ENCODE measurements at regions not wholly inside any gene's neighbourhood (a gene's known extent, or its start where the extent isn't known, plus 50 kb on each side); places are given as distances from the start of the nearest gene placed in this dataset.

DNA sequence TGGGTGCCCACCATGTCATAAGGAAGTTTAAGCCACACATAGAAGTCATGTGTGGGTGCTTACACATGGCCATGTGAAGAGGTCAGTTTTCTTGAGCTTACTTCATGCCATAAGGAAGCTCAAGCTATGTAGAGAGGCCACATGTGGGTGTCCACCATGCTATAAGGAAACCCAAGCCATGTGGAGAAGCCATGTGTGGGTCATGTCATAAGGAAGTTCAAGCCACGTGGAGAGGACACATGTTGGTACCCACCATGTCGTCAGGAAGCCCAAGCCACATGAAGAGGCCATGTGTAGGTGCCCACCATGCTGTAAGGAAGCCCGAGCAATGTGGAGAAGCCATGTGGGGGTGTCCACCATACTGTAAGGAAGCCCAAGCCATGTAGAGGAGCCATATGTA lies 1089.2 kb upstream of the AUTS2 start:
- H3K79me2 ChIP-seq (ENCODE audit: insufficient read depth, low read length): no peaks in the 10 kb centered on the region
- H3K27me3 ChIP-seq (ENCODE audit: insufficient read depth, low read length): no peaks in the 10 kb centered on the region
- H3K36me3 ChIP-seq (ENCODE audit: insufficient read depth, low read length): no peaks in the 10 kb centered on the region
- FAIRE-seq (no peak), DNase-seq (ENCODE audit: low read depth) (no peak)
- no peaks in the 10 kb centered on the region for H3K4me1 ChIP-seq (ENCODE audit: insufficient read depth, low read length)
- no peak overlapping the region for H3K4me2 ChIP-seq (ENCODE audit: low read length)
- H3K27ac ChIP-seq (ENCODE audit: low read depth, low read length): no peak overlapping the region
- H3K4me3 ChIP-seq (ENCODE audit: insufficient read depth, low read depth, low read length): no peak overlapping the region
- TF ChIP-seq CTCF (IDR thresholded peaks at IDR 0.05; ENCODE audit: insufficient read depth, low read depth, low read length) (no peak), EZH2 (IDR thresholded peaks at IDR 0.05; ENCODE audit: insufficient read depth, low read length) (no peak)
- H3K9me3 ChIP-seq (ENCODE audit: insufficient read depth, low read depth, low read length): peaks cover 4% of the 10 kb centered on the region
- no peaks in the 10 kb centered on the region for H4K20me1 ChIP-seq (ENCODE audit: insufficient read depth, low read length)
- no peak overlapping the region for H3K9ac ChIP-seq (ENCODE audit: low read length)
- H2AFZ ChIP-seq (ENCODE audit: low read depth, low read length): no peak overlapping the region
- Mint-ChIP-seq H3K4me3 (ENCODE audit: unreplicated experiment) (no peak overlapping the region), H3K27ac (ENCODE audit: unreplicated experiment) (no peak overlapping the region), H3K36me3 (ENCODE audit: low read depth, unreplicated experiment) (no peaks in the 10 kb centered on the region), H3K27me3 (ENCODE audit: low read depth, unreplicated experiment) (no peaks in the 10 kb centered on the region), H3K9me3 (ENCODE audit: unreplicated experiment) (peaks cover 18% of the 10 kb centered on the region), H3K4me1 (ENCODE audit: low read depth, unreplicated experiment) (no peaks in the 10 kb centered on the region)

DNA sequence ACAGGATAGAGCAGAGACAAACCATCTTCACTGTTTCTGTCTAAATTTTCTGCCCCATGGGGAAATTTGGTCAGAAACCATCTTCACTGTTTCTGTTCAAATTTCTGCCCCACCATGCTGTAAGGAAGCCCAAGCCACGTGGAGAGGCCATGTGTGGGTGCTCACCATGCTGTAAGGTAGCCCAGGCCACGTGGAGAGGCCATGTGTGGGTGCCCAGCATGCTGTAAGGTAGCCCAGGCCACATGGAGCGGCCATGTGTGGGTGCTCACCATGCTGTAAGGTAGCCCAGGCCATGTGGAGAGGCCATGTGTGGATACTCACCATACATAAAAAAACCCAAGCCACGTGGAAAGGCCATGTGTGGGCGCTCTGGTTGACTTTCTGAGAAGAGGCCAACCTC lies 1088.7 kb upstream of the AUTS2 start:
- no peak overlapping the region for H3K27ac Mint-ChIP-seq (ENCODE audit: unreplicated experiment)
- H3K36me3 Mint-ChIP-seq (ENCODE audit: low read depth, unreplicated experiment): no peaks in the 10 kb centered on the region
- no peaks in the 10 kb centered on the region for H3K4me1 Mint-ChIP-seq (ENCODE audit: low read depth, unreplicated experiment)
- H3K4me3 Mint-ChIP-seq (ENCODE audit: unreplicated experiment): no peak overlapping the region
- Histone ChIP-seq H3K4me1 (ENCODE audit: insufficient read depth, low read length) (no peaks in the 10 kb centered on the region), H3K79me2 (ENCODE audit: insufficient read depth, low read length) (no peaks in the 10 kb centered on the region), H3K9me3 (ENCODE audit: insufficient read depth, low read depth, low read length) (peaks cover 4% of the 10 kb centered on the region), H4K20me1 (ENCODE audit: insufficient read depth, low read length) (no peaks in the 10 kb centered on the region), H3K27me3 (ENCODE audit: insufficient read depth, low read length) (no peaks in the 10 kb centered on the region), H3K36me3 (ENCODE audit: insufficient read depth, low read length) (no peaks in the 10 kb centered on the region), H3K27ac (ENCODE audit: low read depth, low read length) (no peak overlapping the region), H3K4me3 (ENCODE audit: insufficient read depth, low read depth, low read length) (no peak overlapping the region), H3K4me2 (ENCODE audit: low read length) (no peak overlapping the region), H3K9ac (ENCODE audit: low read length) (no peak overlapping the region), H2AFZ (ENCODE audit: low read depth, low read length) (no peak overlapping the region)
- no peak for TF ChIP-seq CTCF (IDR thresholded peaks at IDR 0.05; ENCODE audit: insufficient read depth, low read depth, low read length)
- DNase-seq (ENCODE audit: low read depth): peak; percentile 3
- peaks cover 18% of the 10 kb centered on the region for H3K9me3 Mint-ChIP-seq (ENCODE audit: unreplicated experiment)
- H3K27me3 Mint-ChIP-seq (ENCODE audit: low read depth, unreplicated experiment): no peaks in the 10 kb centered on the region
- no peak for FAIRE-seq

GRCh38 chr7:68511281-68511680 lies 1087.0 kb upstream of the AUTS2 start:
- TF ChIP-seq CTCF (IDR thresholded peaks at IDR 0.05; ENCODE audit: insufficient read depth, low read depth, low read length): no peak
- no peak for TF ChIP-seq EZH2 (IDR thresholded peaks at IDR 0.05; ENCODE audit: insufficient read depth, low read length)

More at GRCh38 chr7:68511281-68511680, 1087.0 kb upstream of the AUTS2 start:
- Mint-ChIP-seq H3K9me3 (ENCODE audit: unreplicated experiment) (peaks cover 14% of the 10 kb centered on the region), H3K4me3 (ENCODE audit: unreplicated experiment) (no peak overlapping the region), H3K4me1 (ENCODE audit: low read depth, unreplicated experiment) (no peaks in the 10 kb centered on the region), H3K36me3 (ENCODE audit: low read depth, unreplicated experiment) (no peaks in the 10 kb centered on the region), H3K27me3 (ENCODE audit: low read depth, unreplicated experiment) (no peaks in the 10 kb centered on the region), H3K27ac (ENCODE audit: unreplicated experiment) (no peak overlapping the region)
- H3K79me2 ChIP-seq (ENCODE audit: insufficient read depth, low read length): no peaks in the 10 kb centered on the region
- no peaks in the 10 kb centered on the region for H3K27me3 ChIP-seq (ENCODE audit: insufficient read depth, low read length)
- DNase-seq (ENCODE audit: low read depth) (peak; percentile 20), FAIRE-seq (no peak)
- H3K4me1 ChIP-seq (ENCODE audit: insufficient read depth, low read length): no peaks in the 10 kb centered on the region
- H3K27ac ChIP-seq (ENCODE audit: low read depth, low read length): no peak overlapping the region
- H3K4me2 ChIP-seq (ENCODE audit: low read length): peak overlapping the region; percentile 54
- no peaks in the 10 kb centered on the region for H4K20me1 ChIP-seq (ENCODE audit: insufficient read depth, low read length)
- no peak overlapping the region for H3K4me3 ChIP-seq (ENCODE audit: insufficient read depth, low read depth, low read length)
- no peaks in the 10 kb centered on the region for H3K36me3 ChIP-seq (ENCODE audit: insufficient read depth, low read length)
- peak overlapping the region; percentile 72 for H2AFZ ChIP-seq (ENCODE audit: low read depth, low read length)
- H3K9me3 ChIP-seq (ENCODE audit: insufficient read depth, low read depth, low read length): peaks cover 4% of the 10 kb centered on the region
- H3K9ac ChIP-seq (ENCODE audit: low read length): no peak overlapping the region

Data from astrocyte (in vitro differentiated cells and primary cell).